HG03196 (cell line): ENCODE measurements at regions not wholly inside any gene's neighbourhood (a gene's known extent, or its start where the extent isn't known, plus 50 kb on each side); places are given as distances from the start of the nearest gene placed in this dataset.

Experiments used
- ATAC-seq: cut with Tn5 transposase; IDR thresholded peaks from one replicate; pipeline ENCODE4 v1.9.1; 2021; ENCODE audit not compliant: unreplicated experiment

- no peak for ATAC-seq
Observed at GRCh38 chr1:14180738-14181137, 417.7 kb upstream of the KAZN start.

- no peak for ATAC-seq
Observed at GRCh38 chr1:14181191-14181795, 417.2 kb upstream of the KAZN start.

GRCh38 chr1:14182856-14183255, 415.6 kb upstream of the KAZN start:
- no peak for ATAC-seq

GRCh38 chr1:14183329-14183728, 415.2 kb upstream of the KAZN start:
- no peak for ATAC-seq

GRCh38 chr1:14184454-14184853, 414.0 kb upstream of the KAZN start:
- ATAC-seq: no peak

GRCh38 chr1:14189381-14189780, 409.1 kb upstream of the KAZN start:
- ATAC-seq: no peak

- no peak for ATAC-seq
Observed at GRCh38 chr1:14190508-14190907, 408.0 kb upstream of the KAZN start.

GRCh38 chr1:14194511-14194910, 404.0 kb upstream of the KAZN start:
- no peak for ATAC-seq

GRCh38 chr1:14205066-14205465, 393.4 kb upstream of the KAZN start:
- ATAC-seq: no peak

GRCh38 chr1:14215151-14215550, 383.3 kb upstream of the KAZN start:
- ATAC-seq: no peak

- ATAC-seq: no peak
Observed at GRCh38 chr1:14217384-14217783, 381.1 kb upstream of the KAZN start.

- no peak for ATAC-seq
Observed at GRCh38 chr1:14220324-14220723, 378.2 kb upstream of the KAZN start.

- no peak for ATAC-seq
Observed at GRCh38 chr1:14220811-14221210, 377.7 kb upstream of the KAZN start.

- no peak for ATAC-seq
Observed at GRCh38 chr1:14222086-14222485, 376.4 kb upstream of the KAZN start.

GRCh38 chr1:14228677-14229076, 369.8 kb upstream of the KAZN start:
- no peak for ATAC-seq

GRCh38 chr1:14233510-14233909, 365.0 kb upstream of the KAZN start:
- ATAC-seq: no peak

GRCh38 chr1:14236097-14236496, 362.4 kb upstream of the KAZN start:
- ATAC-seq: no peak

GRCh38 chr1:14238472-14239307, 359.8 kb upstream of the KAZN start:
- no peak for ATAC-seq

GRCh38 chr1:14240265-14240664, 358.2 kb upstream of the KAZN start:
- ATAC-seq: no peak

- ATAC-seq: no peak
Observed at GRCh38 chr1:14242123-14242522, 356.4 kb upstream of the KAZN start.

- no peak for ATAC-seq
Observed at GRCh38 chr1:14242870-14243269, 355.6 kb upstream of the KAZN start.

GRCh38 chr1:14245954-14246353, 352.5 kb upstream of the KAZN start:
- no peak for ATAC-seq

GRCh38 chr1:14246471-14246870, 352.0 kb upstream of the KAZN start:
- ATAC-seq: no peak
